HG03108 (cell line): ENCODE measurements at regions not wholly inside any gene's neighbourhood (a gene's known extent, or its start where the extent isn't known, plus 50 kb on each side); places are given as distances from the start of the nearest gene placed in this dataset.

Experiments
- ATAC-seq: cut with Tn5 transposase; IDR thresholded peaks from one replicate; pipeline ENCODE4 v1.9.1; 2021; ENCODE audit warnings: moderate library complexity; ENCODE audit not compliant: unreplicated experiment

GRCh38 chr10:36336315-36336714 is 694.2 kb upstream of the FZD8 start:
- no peak for ATAC-seq

- no peak for ATAC-seq
Observed at GRCh38 chr10:36333446-36333845, 691.4 kb upstream of the FZD8 start.

- no peak for ATAC-seq
Observed at GRCh38 chr10:36332926-36333325, 690.8 kb upstream of the FZD8 start.

GRCh38 chr10:36331121-36331520 is 689.0 kb upstream of the FZD8 start:
- ATAC-seq: no peak

- no peak for ATAC-seq
Observed at GRCh38 chr10:36325815-36326214, 683.7 kb upstream of the FZD8 start.

- ATAC-seq: no peak
Observed at GRCh38 chr10:36324831-36325230, 682.7 kb upstream of the FZD8 start.

GRCh38 chr10:36313142-36313541 is 671.0 kb upstream of the FZD8 start:
- ATAC-seq: no peak

- ATAC-seq: no peak
Observed at GRCh38 chr10:36303896-36304295, 661.8 kb upstream of the FZD8 start.

- no peak for ATAC-seq
Observed at GRCh38 chr10:36302086-36302485, 660.0 kb upstream of the FZD8 start.

- ATAC-seq: no peak
Observed at GRCh38 chr10:36301539-36301938, 659.4 kb upstream of the FZD8 start.

- ATAC-seq: no peak
Observed at GRCh38 chr10:36301139-36301538, 659.0 kb upstream of the FZD8 start.

- no peak for ATAC-seq
Observed at GRCh38 chr10:36283827-36284226, 641.7 kb upstream of the FZD8 start.

- ATAC-seq: no peak
Observed at GRCh38 chr10:36281831-36282331, 639.8 kb upstream of the FZD8 start.

- ATAC-seq: no peak
Observed at GRCh38 chr10:36280890-36281499, 638.9 kb upstream of the FZD8 start.

- no peak for ATAC-seq
Observed at GRCh38 chr10:36280321-36280741, 638.2 kb upstream of the FZD8 start.

- ATAC-seq: no peak
Observed at GRCh38 chr10:36278176-36278575, 636.1 kb upstream of the FZD8 start.

- no peak for ATAC-seq
Observed at GRCh38 chr10:36277459-36277858, 635.4 kb upstream of the FZD8 start.

- no peak for ATAC-seq
Observed at GRCh38 chr10:36271627-36272340, 629.7 kb upstream of the FZD8 start.

GRCh38 chr10:36269222-36269621 is 627.1 kb upstream of the FZD8 start:
- no peak for ATAC-seq

- ATAC-seq: no peak
Observed at GRCh38 chr10:36266923-36267322, 624.8 kb upstream of the FZD8 start.

- no peak for ATAC-seq
Observed at GRCh38 chr10:36265741-36266140, 623.6 kb upstream of the FZD8 start.

GRCh38 chr10:36263871-36264270 is 621.8 kb upstream of the FZD8 start:
- no peak for ATAC-seq

- no peak for ATAC-seq
Observed at GRCh38 chr10:36256948-36257356, 614.9 kb upstream of the FZD8 start.
